ENCODE measurements at regions not wholly inside any gene's neighbourhood (a gene's known extent, or its start where the extent isn't known, plus 50 kb on each side); places are given as distances from the start of the nearest gene placed in this dataset.

DNA sequence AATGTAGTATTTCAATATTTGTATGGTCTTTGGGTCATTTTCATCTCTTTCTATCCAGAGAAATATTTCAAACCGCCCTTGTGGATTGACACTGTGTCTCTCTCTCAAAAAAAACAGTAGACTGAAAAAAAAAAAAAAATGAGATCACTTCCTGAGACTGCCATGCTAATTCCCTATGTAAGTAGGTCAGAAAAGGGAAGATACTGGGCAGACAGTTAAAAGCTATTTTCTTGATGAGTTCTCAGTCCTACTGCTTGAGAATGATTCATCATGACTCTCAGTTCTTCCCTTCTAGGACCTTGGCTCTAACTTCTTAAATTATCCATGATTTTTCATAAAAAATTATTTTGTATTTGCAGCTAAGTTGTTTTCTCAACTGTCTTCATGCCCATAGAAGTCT, 672.3 kb upstream of the REG3G start:
- Histone ChIP-seq H3K9me3 (no peaks in the 10 kb centered on the region), H3K27ac (no peak overlapping the region), H3K27me3 (replicated peaks; ENCODE audit: insufficient read depth) (no peaks in the 10 kb centered on the region), H3K4me1 (ENCODE audit: control insufficient read depth in 1 of 2, low read depth in 2 of 2) (no peaks in the 10 kb centered on the region), H3K4me3 (no peak overlapping the region), H3K36me3 (no peaks in the 10 kb centered on the region)
- TF ChIP-seq, protein P1, sequence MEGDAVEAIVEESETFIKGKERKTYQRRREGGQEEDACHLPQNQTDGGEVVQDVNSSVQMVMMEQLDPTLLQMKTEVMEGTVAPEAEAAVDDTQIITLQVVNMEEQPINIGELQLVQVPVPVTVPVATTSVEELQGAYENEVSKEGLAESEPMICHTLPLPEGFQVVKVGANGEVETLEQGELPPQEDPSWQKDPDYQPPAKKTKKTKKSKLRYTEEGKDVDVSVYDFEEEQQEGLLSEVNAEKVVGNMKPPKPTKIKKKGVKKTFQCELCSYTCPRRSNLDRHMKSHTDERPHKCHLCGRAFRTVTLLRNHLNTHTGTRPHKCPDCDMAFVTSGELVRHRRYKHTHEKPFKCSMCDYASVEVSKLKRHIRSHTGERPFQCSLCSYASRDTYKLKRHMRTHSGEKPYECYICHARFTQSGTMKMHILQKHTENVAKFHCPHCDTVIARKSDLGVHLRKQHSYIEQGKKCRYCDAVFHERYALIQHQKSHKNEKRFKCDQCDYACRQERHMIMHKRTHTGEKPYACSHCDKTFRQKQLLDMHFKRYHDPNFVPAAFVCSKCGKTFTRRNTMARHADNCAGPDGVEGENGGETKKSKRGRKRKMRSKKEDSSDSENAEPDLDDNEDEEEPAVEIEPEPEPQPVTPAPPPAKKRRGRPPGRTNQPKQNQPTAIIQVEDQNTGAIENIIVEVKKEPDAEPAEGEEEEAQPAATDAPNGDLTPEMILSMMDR (IDR thresholded peaks at IDR 0.05) = no peak
- ATAC-seq (ENCODE audit: insufficient number of reproducible peaks, low FRiP score, low read depth) (no peak), DNase-seq (ENCODE audit: low spot score) (no peak)

DNA sequence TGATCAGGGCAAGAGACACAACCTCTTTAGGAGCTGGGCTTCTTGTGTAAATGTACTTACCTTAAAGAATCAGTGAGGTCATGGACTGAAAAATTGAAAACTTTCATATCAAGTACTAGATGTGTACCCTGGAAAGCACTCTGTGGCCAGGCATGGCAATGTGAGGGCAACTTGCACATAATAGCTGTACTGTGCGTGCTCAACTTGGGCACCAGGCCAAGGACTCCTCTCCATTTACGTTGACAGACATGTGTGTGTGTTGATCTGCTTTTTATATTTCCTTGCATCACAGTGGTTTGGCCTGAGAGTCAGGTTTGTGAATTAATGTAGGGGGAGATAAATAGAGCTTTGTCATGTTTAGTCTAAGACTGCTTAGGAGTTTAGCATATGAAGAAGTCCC, 669.5 kb upstream of the REG3G start:
- TF ChIP-seq, protein P1 (IDR thresholded peaks at IDR 0.05) = no peak
- H3K9me3 ChIP-seq = no peaks in the 10 kb centered on the region
- no peak overlapping the region for H3K4me3 ChIP-seq
- no peaks in the 10 kb centered on the region for H3K27me3 ChIP-seq (replicated peaks; ENCODE audit: insufficient read depth)
- no peaks in the 10 kb centered on the region for H3K4me1 ChIP-seq (ENCODE audit: control insufficient read depth in 1 of 2, low read depth in 2 of 2)
- no peak overlapping the region for H3K27ac ChIP-seq
- DNase-seq (ENCODE audit: low spot score) (no peak), ATAC-seq (ENCODE audit: insufficient number of reproducible peaks, low FRiP score, low read depth) (no peak)
- H3K36me3 ChIP-seq = no peaks in the 10 kb centered on the region

DNA sequence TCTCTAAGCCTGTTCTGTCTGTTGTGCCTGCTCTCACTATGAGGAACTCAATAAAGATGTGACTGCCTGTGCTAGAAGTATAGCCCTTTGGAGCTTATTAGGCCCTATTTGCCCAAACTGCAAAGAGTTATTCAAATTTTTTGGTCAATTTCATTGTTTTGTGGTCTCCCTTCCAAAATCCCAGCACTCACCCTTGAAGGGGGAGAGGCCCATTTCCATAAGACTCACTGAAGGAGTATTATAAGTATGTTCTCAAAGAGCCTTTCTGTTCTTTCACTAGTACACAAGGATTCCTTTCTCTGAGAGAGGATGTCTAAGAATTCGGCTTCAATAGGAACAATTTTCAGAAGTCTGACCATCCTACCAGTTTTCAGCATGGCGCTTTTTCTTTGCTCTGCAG, 641.9 kb upstream of the REG3G start:
- TF ChIP-seq, protein P1 (IDR thresholded peaks at IDR 0.05) = no peak
- DNase-seq (ENCODE audit: low spot score) (no peak), ATAC-seq (ENCODE audit: insufficient number of reproducible peaks, low FRiP score, low read depth) (no peak)
- H3K36me3 ChIP-seq = no peaks in the 10 kb centered on the region
- no peaks in the 10 kb centered on the region for H3K9me3 ChIP-seq
- no peak overlapping the region for H3K4me3 ChIP-seq
- H3K27ac ChIP-seq = no peak overlapping the region
- H3K27me3 ChIP-seq (replicated peaks; ENCODE audit: insufficient read depth) = no peaks in the 10 kb centered on the region
- H3K4me1 ChIP-seq (ENCODE audit: control insufficient read depth in 1 of 2, low read depth in 2 of 2) = no peaks in the 10 kb centered on the region

DNA sequence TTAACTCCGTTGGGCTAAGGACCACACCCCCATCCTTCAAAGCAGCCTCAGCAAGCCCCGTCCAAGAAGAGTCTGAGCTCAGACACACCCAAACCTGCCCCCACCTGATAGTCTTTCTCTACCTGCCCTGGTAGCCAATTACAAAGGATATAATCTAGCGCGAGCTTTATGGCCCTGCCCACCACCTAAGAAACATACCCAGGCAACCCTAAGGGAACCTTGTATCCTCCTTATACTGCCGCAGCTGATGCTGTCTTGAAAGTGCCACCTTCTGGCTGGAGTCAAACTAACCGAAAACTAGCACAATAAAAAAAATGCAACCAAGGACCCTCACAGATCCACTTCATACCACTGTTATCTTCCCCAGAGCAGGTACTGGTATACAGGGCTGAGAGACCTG, 628.3 kb upstream of the REG3G start:
- ATAC-seq (ENCODE audit: insufficient number of reproducible peaks, low FRiP score, low read depth) (no peak), DNase-seq (ENCODE audit: low spot score) (no peak)
- Histone ChIP-seq H3K4me1 (ENCODE audit: control insufficient read depth in 1 of 2, low read depth in 2 of 2) (no peaks in the 10 kb centered on the region), H3K36me3 (no peaks in the 10 kb centered on the region), H3K27ac (no peak overlapping the region), H3K4me3 (no peak overlapping the region), H3K27me3 (replicated peaks; ENCODE audit: insufficient read depth) (no peaks in the 10 kb centered on the region), H3K9me3 (peaks cover 3% of the 10 kb centered on the region)
- TF ChIP-seq, protein P1 (IDR thresholded peaks at IDR 0.05) = no peak

DNA sequence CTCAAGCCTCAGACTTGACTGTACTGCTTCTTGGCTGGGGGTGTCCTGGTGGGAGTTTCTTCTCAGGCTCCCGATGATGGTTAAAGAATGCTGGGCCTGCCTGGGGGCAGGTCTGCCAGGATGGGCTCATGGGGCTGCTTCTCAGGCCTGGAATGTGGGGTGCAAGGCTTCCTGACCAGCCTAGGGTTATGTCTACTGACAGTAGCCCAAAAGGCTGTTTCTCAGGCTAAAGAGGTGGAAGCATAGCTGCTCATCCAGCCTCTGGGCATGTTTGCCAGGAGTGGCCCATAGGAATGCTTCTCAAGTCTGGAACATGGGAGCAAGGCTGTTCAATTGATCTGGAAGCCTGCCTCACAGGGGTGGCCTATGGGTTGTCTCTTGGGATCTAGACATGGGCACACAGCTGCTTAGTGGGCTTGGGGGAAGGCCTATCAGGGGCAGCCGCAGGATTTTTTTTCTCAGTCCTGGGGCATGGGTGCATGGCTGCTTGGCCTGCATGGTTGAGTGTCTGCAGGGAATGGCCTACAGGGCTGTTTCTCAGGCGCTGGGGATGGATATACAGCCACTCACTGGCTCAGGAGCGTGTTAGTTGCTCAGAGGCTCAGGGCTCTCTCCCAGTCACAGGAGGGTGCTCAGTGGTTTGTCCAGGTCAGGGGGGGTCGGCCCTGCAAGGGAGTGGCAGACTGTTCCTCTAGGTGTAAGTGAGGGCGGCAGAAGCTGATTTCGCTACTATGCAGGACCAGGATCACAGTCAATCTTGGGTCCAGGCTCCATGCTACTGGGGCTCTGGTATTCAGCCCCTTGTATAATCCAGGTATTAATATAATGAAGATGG, 617.3 kb upstream of the REG3G start:
- TF ChIP-seq, protein P1 (IDR thresholded peaks at IDR 0.05) = no peak
- ATAC-seq (ENCODE audit: insufficient number of reproducible peaks, low FRiP score, low read depth) = no peak

More for the DNA sequence above, 617.3 kb upstream of the REG3G start:
- H3K36me3 ChIP-seq = no peaks in the 10 kb centered on the region
- H3K27me3 ChIP-seq (replicated peaks; ENCODE audit: insufficient read depth) = no peaks in the 10 kb centered on the region
- no peak for DNase-seq (ENCODE audit: low spot score)
- no peaks in the 10 kb centered on the region for H3K4me1 ChIP-seq (ENCODE audit: control insufficient read depth in 1 of 2, low read depth in 2 of 2)
- no peaks in the 10 kb centered on the region for H3K9me3 ChIP-seq
- no peak overlapping the region for H3K27ac ChIP-seq
- no peak overlapping the region for H3K4me3 ChIP-seq
